Activated CD4-positive, alpha-beta T cell treated with anti-CD3 and anti-CD28 coated beads for 4 hours (primary cell): ENCODE measurements at regions not wholly inside any gene's neighbourhood (a gene's known extent, or its start where the extent isn't known, plus 50 kb on each side); places are given as distances from the start of the nearest gene placed in this dataset.
A peak's percentile ranks its signal among the peaks of the same experiment; 100 is the strongest.

Experiments used
- DNase-seq, 2 donors: peaks; one replicate each; pipeline ENCODE4 v3.0.0-alpha.2; 2020

- DNase-seq, result no peak
Measured at GRCh38 chr3:71885006-71885405, 100.1 kb upstream of the PROK2 start.

GRCh38 chr3:71881732-71882131, 96.8 kb upstream of the PROK2 start:
- no peak for DNase-seq

- DNase-seq, result no peak
Measured at GRCh38 chr3:71881041-71881440, 96.1 kb upstream of the PROK2 start.

GRCh38 chr3:71879089-71879488, 94.1 kb upstream of the PROK2 start:
- no peak for DNase-seq

GRCh38 chr3:71876135-71877105, 91.5 kb upstream of the PROK2 start:
- no peak for DNase-seq

GRCh38 chr3:71875461-71875947, 90.6 kb upstream of the PROK2 start:
- peak; percentile 72 to 79 for DNase-seq

GRCh38 chr3:71874618-71875017, 89.7 kb upstream of the PROK2 start:
- DNase-seq, result no peak

- DNase-seq, result no peak
Measured at GRCh38 chr3:71873093-71873611, 88.2 kb upstream of the PROK2 start.

GRCh38 chr3:71872256-71872655, 87.3 kb upstream of the PROK2 start:
- no peak for DNase-seq

- no peak for DNase-seq
Measured at GRCh38 chr3:71870966-71871512, 86.1 kb upstream of the PROK2 start.

GRCh38 chr3:71868876-71869275, 83.9 kb upstream of the PROK2 start:
- no peak for DNase-seq

- no peak for DNase-seq
Measured at GRCh38 chr3:71865727-71866126, 80.8 kb upstream of the PROK2 start.

- DNase-seq, result no peak
Measured at GRCh38 chr3:71863563-71864190, 78.7 kb upstream of the PROK2 start.

GRCh38 chr3:71862371-71863140, 77.6 kb upstream of the PROK2 start:
- no peak for DNase-seq

- peak; percentile 9 to 12 for DNase-seq
Measured at GRCh38 chr3:71859123-71859519, 74.2 kb upstream of the PROK2 start.

- no peak for DNase-seq
Measured at GRCh38 chr3:71858503-71859122, 73.7 kb upstream of the PROK2 start.

GRCh38 chr3:71857956-71858355, 73.0 kb upstream of the PROK2 start:
- no peak for DNase-seq

GRCh38 chr3:71854706-71855105, 69.8 kb upstream of the PROK2 start:
- DNase-seq, result no peak

- no peak for DNase-seq
Measured at GRCh38 chr3:71854096-71854495, 69.1 kb upstream of the PROK2 start.

- no peak for DNase-seq
Measured at GRCh38 chr3:71851878-71852277, 66.9 kb upstream of the PROK2 start.

GRCh38 chr3:71850654-71851053, 65.7 kb upstream of the PROK2 start:
- DNase-seq, result no peak

- DNase-seq, result no peak
Measured at GRCh38 chr3:71849681-71850080, 64.7 kb upstream of the PROK2 start.
